Duodenal mucosa (tissue), 2 donors: ENCODE measurements at regions not wholly inside any gene's neighbourhood (a gene's known extent, or its start where the extent isn't known, plus 50 kb on each side); places are given as distances from the start of the nearest gene placed in this dataset.

Source experiments
- H3K27ac ChIP-seq: one replicate; pipeline ENCODE4 v1.7.0; 2013; ENCODE audit warnings: low read depth, low read length
- H3K27me3 ChIP-seq, 2 donors: one replicate each; pipeline ENCODE4 v1.7.0; 2013; ENCODE audit warnings: low read length in 2 of 2, control low read depth in 1 of 2; ENCODE audit not compliant: insufficient read depth in 2 of 2, control insufficient read depth in 1 of 2
- H3K36me3 ChIP-seq, 2 donors: one replicate each; pipeline ENCODE4 v1.7.0; 2013; ENCODE audit warnings: low read length in 2 of 2, control low read depth in 1 of 2; ENCODE audit not compliant: insufficient read depth in 2 of 2, control insufficient read depth in 1 of 2
- H3K4me1 ChIP-seq, 2 donors: one replicate each; pipeline ENCODE4 v1.7.0; 2013; ENCODE audit warnings: low read length in 2 of 2, control low read depth in 1 of 2; ENCODE audit not compliant: insufficient read depth in 2 of 2, control insufficient read depth in 1 of 2
- H3K4me3 ChIP-seq, 2 donors: one replicate each; pipeline ENCODE4 v1.7.0; 2013; ENCODE audit warnings: low read length in 2 of 2, low read depth in 1 of 2
- H3K9ac ChIP-seq, 2 donors: one replicate each; pipeline ENCODE4 v1.7.0; 2013; ENCODE audit warnings: low read length in 2 of 2, low read depth in 1 of 2
- H3K9me3 ChIP-seq, 2 donors: one replicate each; pipeline ENCODE4 v1.7.0; 2013; ENCODE audit warnings: low read length in 2 of 2, control low read depth in 1 of 2; ENCODE audit not compliant: control insufficient read depth in 1 of 2

- no peak overlapping the region for H3K4me3 ChIP-seq
- H3K27me3 ChIP-seq, result no peaks in the 10 kb centered on the region
These were observed 81.6 kb upstream of the ZC3H12C start for GRCh38 chr11:110011595-110011994.

GRCh38 chr11:110015695-110016094 is 77.5 kb upstream of the ZC3H12C start:
- no peak overlapping the region for H3K9ac ChIP-seq
- no peak overlapping the region for H3K27ac ChIP-seq
- no peak overlapping the region for H3K4me3 ChIP-seq
- H3K27me3 ChIP-seq, result no peaks in the 10 kb centered on the region
- H3K4me1 ChIP-seq, result no peaks in the 10 kb centered on the region
- peaks cover 0 to under 1% of the 10 kb centered on the region in 2 donors for H3K9me3 ChIP-seq
- H3K36me3 ChIP-seq, result no peaks in the 10 kb centered on the region

More at GRCh38 chr11:110011595-110011994, 81.6 kb upstream of the ZC3H12C start:
- Histone ChIP-seq H3K9ac (no peak overlapping the region), H3K36me3 (no peaks in the 10 kb centered on the region), H3K4me1 (no peaks in the 10 kb centered on the region), H3K27ac (no peak overlapping the region), H3K9me3 (peaks cover 0 to 9% of the 10 kb centered on the region in 2 donors)

GRCh38 chr11:110019675-110020074 is 73.5 kb upstream of the ZC3H12C start:
- Histone ChIP-seq H3K27ac (no peak overlapping the region), H3K9ac (no peak overlapping the region), H3K27me3 (no peaks in the 10 kb centered on the region), H3K4me1 (no peaks in the 10 kb centered on the region), H3K36me3 (no peaks in the 10 kb centered on the region), H3K4me3 (no peak overlapping the region), H3K9me3 (no peaks in the 10 kb centered on the region)

GRCh38 chr11:110022548-110022947 is 70.6 kb upstream of the ZC3H12C start:
- Histone ChIP-seq H3K27me3 (no peaks in the 10 kb centered on the region), H3K4me1 (peaks cover 10 to 16% of the 10 kb centered on the region in 2 donors), H3K9me3 (no peaks in the 10 kb centered on the region), H3K9ac (no peak overlapping the region), H3K36me3 (no peaks in the 10 kb centered on the region), H3K4me3 (no peak overlapping the region), H3K27ac (no peak overlapping the region)

- Histone ChIP-seq H3K4me3 (no peak overlapping the region), H3K4me1 (peaks cover 10 to 16% of the 10 kb centered on the region in 2 donors), H3K36me3 (no peaks in the 10 kb centered on the region), H3K9me3 (no peaks in the 10 kb centered on the region), H3K9ac (no peak overlapping the region), H3K27me3 (no peaks in the 10 kb centered on the region), H3K27ac (no peak overlapping the region)
These were observed 69.5 kb upstream of the ZC3H12C start for GRCh38 chr11:110023711-110024110.

- Histone ChIP-seq H3K36me3 (no peaks in the 10 kb centered on the region), H3K27ac (no peak overlapping the region), H3K27me3 (no peaks in the 10 kb centered on the region), H3K4me3 (no peak overlapping the region), H3K4me1 (peaks cover 10 to 16% of the 10 kb centered on the region in 2 donors), H3K9me3 (no peaks in the 10 kb centered on the region), H3K9ac (no peak overlapping the region)
These were observed 66.2 kb upstream of the ZC3H12C start for GRCh38 chr11:110026858-110027626.

- Histone ChIP-seq H3K36me3 (no peaks in the 10 kb centered on the region), H3K4me1 (peaks cover 10 to 22% of the 10 kb centered on the region in 2 donors), H3K27ac (no peak overlapping the region), H3K4me3 (no peak overlapping the region), H3K27me3 (no peaks in the 10 kb centered on the region), H3K9ac (no peak overlapping the region), H3K9me3 (no peaks in the 10 kb centered on the region)
These were observed 65.4 kb upstream of the ZC3H12C start for GRCh38 chr11:110027627-110028371.

- Histone ChIP-seq H3K4me1 (peaks cover 10 to 22% of the 10 kb centered on the region in 2 donors), H3K27me3 (no peaks in the 10 kb centered on the region), H3K9me3 (no peaks in the 10 kb centered on the region), H3K27ac (no peak overlapping the region), H3K4me3 (no peak overlapping the region), H3K9ac (no peak overlapping the region), H3K36me3 (no peaks in the 10 kb centered on the region)
These were observed 64.3 kb upstream of the ZC3H12C start for GRCh38 chr11:110028921-110029320.

- peaks cover 10 to 22% of the 10 kb centered on the region in 2 donors for H3K4me1 ChIP-seq
- H3K27ac ChIP-seq, result no peak overlapping the region
- H3K9ac ChIP-seq, result no peak overlapping the region
- H3K27me3 ChIP-seq, result no peaks in the 10 kb centered on the region
- H3K36me3 ChIP-seq, result no peaks in the 10 kb centered on the region
- H3K4me3 ChIP-seq, result no peak overlapping the region
- H3K9me3 ChIP-seq, result no peaks in the 10 kb centered on the region
These were observed 63.5 kb upstream of the ZC3H12C start for GRCh38 chr11:110029714-110030113.

- Histone ChIP-seq H3K27me3 (no peaks in the 10 kb centered on the region), H3K9ac (no peak overlapping the region), H3K4me3 (no peak overlapping the region), H3K9me3 (no peaks in the 10 kb centered on the region), H3K27ac (no peak overlapping the region), H3K36me3 (no peaks in the 10 kb centered on the region), H3K4me1 (peaks cover 10 to 20% of the 10 kb centered on the region in 2 donors)
These were observed 62.0 kb upstream of the ZC3H12C start for GRCh38 chr11:110031171-110031570.
